IMR-90 (cell line): ENCODE measurements at regions not wholly inside any gene's neighbourhood (a gene's known extent, or its start where the extent isn't known, plus 50 kb on each side); places are given as distances from the start of the nearest gene placed in this dataset.
"Not testable (repeated sequence)": the region's sequence is repeated elsewhere in the genome, so short reads cannot be mapped to it uniquely, and the experiment has no call there.

Experiments
- ATAC-seq: fragments of 200-7000 bp; cut with Tn5 transposase; 2 replicates; pipeline ENCODE4 v1.9.1; 2020; ENCODE audit warnings: low read depth, mild to moderate bottlenecking, moderate library complexity
- BruUV-seq: library from RNA; stranded (reverse); fragments of 400-500 nt; replicated peaks from 2 replicates; lab custom pipeline; 2021; lab: Mats Ljungman, UMichigan
- CTCF ChIA-PET: fragments of 300-600 bp; formaldehyde crosslinking; extraction: SDS; loops from one replicate; lab custom pipeline; 2021; ENCODE audit warnings: antibody characterized with exemption; lab: Yijun Ruan, JAX
- POLR2A ChIA-PET: fragments of 300-600 bp; sonication (Branson Sonifier 250); formaldehyde crosslinking; loops from one replicate; lab custom pipeline; 2022; ENCODE audit warnings: antibody characterized with exemption; ENCODE audit not compliant: unreplicated experiment; lab: Charles Lee
- DNase-seq: peaks from one replicate; pipeline ENCODE4 v3.0.0; 2013
- H2AFZ ChIP-seq: replicated peaks from 2 replicates; pipeline ENCODE3; 2013; ENCODE audit warnings: low read length, mild to moderate bottlenecking; ENCODE audit not compliant: poor library complexity
- H2AK5ac ChIP-seq: 2 replicates; pipeline ENCODE4 v1.6.1; 2013; ENCODE audit warnings: low read depth, low read length, inconsistent platforms
- H2AK9ac ChIP-seq: replicated peaks from 2 replicates; pipeline ENCODE3; 2013; ENCODE audit warnings: mild to moderate bottlenecking, low read depth, low read length, moderate library complexity; ENCODE audit not compliant: poor library complexity
- H2BK120ac ChIP-seq: 2 replicates; pipeline ENCODE4 v1.6.1; 2013; ENCODE audit warnings: low read depth, low read length, inconsistent platforms
- H2BK15ac ChIP-seq: 3 replicates; pipeline ENCODE4 v1.6.1; 2013; ENCODE audit warnings: low read depth, low read length, inconsistent platforms
- H2BK20ac ChIP-seq: 2 replicates; pipeline ENCODE4 v1.6.1; 2013; ENCODE audit warnings: low read depth, mild to moderate bottlenecking, inconsistent platforms, low read length, moderate library complexity
- H2BK5ac ChIP-seq: 2 replicates; pipeline ENCODE4 v1.6.1; 2013; ENCODE audit warnings: mild to moderate bottlenecking, low read depth, low read length, inconsistent platforms; ENCODE audit not compliant: poor library complexity, severe bottlenecking
- H3K14ac ChIP-seq: replicated peaks from 2 replicates; pipeline ENCODE4 v1.6.1; 2013; ENCODE audit warnings: low read depth, low read length, inconsistent platforms
- H3K18ac ChIP-seq: 2 replicates; pipeline ENCODE4 v1.6.1; 2013; ENCODE audit warnings: low read depth, low read length, control low read depth
- H3K23ac ChIP-seq: 2 replicates; pipeline ENCODE4 v1.6.1; 2013; ENCODE audit warnings: low read depth, low read length, inconsistent platforms
- H3K27ac ChIP-seq: 2 replicates; pipeline ENCODE4 v1.5.1; 2013; ENCODE audit warnings: mild to moderate bottlenecking, control low read depth, low read length; ENCODE audit not compliant: insufficient read depth
- H3K27me3 ChIP-seq: 2 replicates; pipeline ENCODE4 v1.6.1; 2013; ENCODE audit warnings: low read length; ENCODE audit not compliant: control insufficient read depth, insufficient read depth
- H3K36me3 ChIP-seq: 2 replicates; pipeline ENCODE4 v1.6.1; 2013; ENCODE audit warnings: low read length, mixed read lengths; ENCODE audit not compliant: control insufficient read depth, insufficient read depth
- H3K4ac ChIP-seq: 2 replicates; pipeline ENCODE4 v1.6.1; 2013; ENCODE audit warnings: low read depth, low read length, inconsistent platforms
- H3K4me1 ChIP-seq: 2 replicates; pipeline ENCODE4 v1.6.1; 2013; ENCODE audit warnings: low read length, mixed read lengths; ENCODE audit not compliant: control insufficient read depth, insufficient read depth
- H3K4me2 ChIP-seq: 2 replicates; pipeline ENCODE4 v1.6.1; 2013; ENCODE audit warnings: low read depth, mild to moderate bottlenecking, control low read depth, low read length, moderate library complexity
- H3K4me3 ChIP-seq: 2 replicates; pipeline ENCODE4 v1.5.1; 2013; ENCODE audit warnings: low read depth, mild to moderate bottlenecking, control low read depth, low read length, moderate library complexity; ENCODE audit not compliant: insufficient read depth
- H3K56ac ChIP-seq: 2 replicates; pipeline ENCODE4 v1.6.1; 2013; ENCODE audit warnings: low read length, inconsistent platforms; ENCODE audit not compliant: insufficient read depth; ENCODE audit errors: extremely low read depth
- H3K79me1 ChIP-seq, 2 experiments: 2 replicates each; pipeline ENCODE4 v1.6.1; 2013; ENCODE audit warnings: low read length in 2 of 2, inconsistent platforms in 1 of 2, low read depth in 1 of 2
- H3K9ac ChIP-seq: 2 replicates; pipeline ENCODE4 v1.6.1; 2013; ENCODE audit warnings: low read depth, low read length, control low read depth
- H3K9me1 ChIP-seq: 2 replicates; pipeline ENCODE4 v1.6.1; 2013; ENCODE audit warnings: low read length, inconsistent platforms; ENCODE audit not compliant: insufficient read depth
- H3K9me3 ChIP-seq: 2 replicates; pipeline ENCODE4 v1.6.1; 2013; ENCODE audit warnings: low read length; ENCODE audit not compliant: control insufficient read depth, insufficient read depth
- H4K20me1 ChIP-seq: 2 replicates; pipeline ENCODE4 v1.6.1; 2013; ENCODE audit warnings: low read length, inconsistent platforms; ENCODE audit not compliant: insufficient read depth
- H4K5ac ChIP-seq: 2 replicates; pipeline ENCODE4 v1.6.1; 2013; ENCODE audit warnings: mild to moderate bottlenecking, low read depth, low read length, control low read depth
- H4K8ac ChIP-seq, 2 experiments: 2 replicates each; pipeline ENCODE4 v1.6.1; 2013; ENCODE audit warnings: low read depth in 2 of 2, low read length in 2 of 2, control low read depth in 1 of 2, inconsistent platforms in 1 of 2
- H4K91ac ChIP-seq: 2 replicates; pipeline ENCODE4 v1.6.1; 2013; ENCODE audit warnings: low read depth, low read length, inconsistent platforms; ENCODE audit not compliant: insufficient read depth
- WGBS, 2 experiments: methylation state at CpG; one replicate each; pipeline versions ENCODE4 v1.1.5 to v1.1.7; 2013; ENCODE audit warnings: missing lambda C conversion rate in 2 of 2; ENCODE audit not compliant: insufficient read length in 1 of 2; ENCODE audit errors: extremely low coverage in 2 of 2; 5-methylcytosine and 5-hydroxymethylcytosine counted together
- dilution Hi-C: fragments of 300-500 bp; cut with HindIII; formaldehyde crosslinking; loops from one replicate; pipeline ENCODE4 v1.14.3; 2018; ENCODE audit warnings: low sequenced_read_pairs; ENCODE audit not compliant: unreplicated experiment
- in situ Hi-C: fragments of 300-500 bp; cut with MboI; formaldehyde crosslinking; loops from 3 replicates; pipeline ENCODE4 v1.14.3; 2019; ENCODE audit warnings: low sequenced_read_pairs, inconsistent platforms, mixed read lengths
- intact Hi-C: fragments of 100-400 bp; cut with micrococcal nuclease; formaldehyde crosslinking; loops from 2 replicates; pipeline ENCODE4 v1.10.0; 2022

GRCh38 chr20:29050008-29050606 lies 2207.4 kb upstream of the DEFB115 start:
- H2BK5ac ChIP-seq, H3K56ac ChIP-seq, H3K4me3 ChIP-seq, H3K27ac ChIP-seq, H3K4me2 ChIP-seq, H4K8ac ChIP-seq, H4K5ac ChIP-seq, BruUV-seq, H3K36me3 ChIP-seq, H2AK9ac ChIP-seq, ATAC-seq, H3K9me1 ChIP-seq, H4K20me1 ChIP-seq, H4K91ac ChIP-seq, H3K27me3 ChIP-seq, H2BK15ac ChIP-seq, H2AFZ ChIP-seq, POLR2A ChIA-PET, in situ Hi-C loops, H2AK5ac ChIP-seq, H3K79me1 ChIP-seq, H3K4me1 ChIP-seq, CTCF ChIA-PET, H3K9ac ChIP-seq, H3K18ac ChIP-seq, DNase-seq, H3K9me3 ChIP-seq, H2BK120ac ChIP-seq, H3K4ac ChIP-seq, H3K23ac ChIP-seq, intact Hi-C loops, H3K14ac ChIP-seq, H2BK20ac ChIP-seq, dilution Hi-C loops: not testable (repeated sequence)
- no CpG with 5 or more reads among the region's 4 CpGs for WGBS, 2 experiments
